Thyroid gland (tissue), 4 donors: ENCODE measurements at regions not wholly inside any gene's neighbourhood (a gene's known extent, or its start where the extent isn't known, plus 50 kb on each side); places are given as distances from the start of the nearest gene placed in this dataset.
"Not testable (repeated sequence)": the region's sequence is repeated elsewhere in the genome, so short reads cannot be mapped to it uniquely, and the experiment has no call there.

Source experiments
- POLR2A ChIP-seq, 2 donors: fragments of 450-650 bp; IDR thresholded peaks; one replicate each; pipeline ENCODE4 v1.6.1; 2017; ENCODE audit warnings: antibody characterized with exemption in 2 of 2, mild to moderate bottlenecking in 2 of 2, moderate library complexity in 1 of 2
- TF ChIP-seq, protein P1 (sequence below), 6 experiments: fragments of 200-600 bp in 3 of 6; fragments of 450-650 bp in 3 of 6; sonication (generic) in 3 of 6; IDR thresholded peaks; one replicate each; pipeline ENCODE4 v1.5.1; 2016 to 2019; ENCODE audit warnings: antibody characterized with exemption in 6 of 6, mild to moderate bottlenecking in 2 of 6, inconsistent platforms in 1 of 6, moderate library complexity in 1 of 6

DNA sequence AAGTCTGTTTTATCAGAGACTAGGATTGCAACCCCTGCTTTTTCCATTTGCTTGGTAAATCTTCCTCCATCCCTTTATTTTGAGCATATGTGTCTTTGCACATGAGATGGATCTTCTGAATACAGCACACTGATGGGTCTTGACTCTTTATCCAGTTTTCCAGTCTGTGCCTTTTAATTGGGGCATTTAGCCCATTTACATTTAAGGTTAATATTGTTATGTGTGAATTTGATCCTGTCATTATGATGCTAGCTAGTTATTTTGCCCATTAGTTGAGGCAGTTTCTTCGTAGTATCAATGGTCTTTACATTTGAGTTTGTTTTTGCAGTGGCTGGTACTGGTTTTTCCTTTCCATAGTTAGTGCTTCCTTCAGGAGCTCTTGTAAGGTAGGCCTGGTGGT lies 120.6 kb upstream of the TNP1 start:
- TF ChIP-seq, protein P1, sequence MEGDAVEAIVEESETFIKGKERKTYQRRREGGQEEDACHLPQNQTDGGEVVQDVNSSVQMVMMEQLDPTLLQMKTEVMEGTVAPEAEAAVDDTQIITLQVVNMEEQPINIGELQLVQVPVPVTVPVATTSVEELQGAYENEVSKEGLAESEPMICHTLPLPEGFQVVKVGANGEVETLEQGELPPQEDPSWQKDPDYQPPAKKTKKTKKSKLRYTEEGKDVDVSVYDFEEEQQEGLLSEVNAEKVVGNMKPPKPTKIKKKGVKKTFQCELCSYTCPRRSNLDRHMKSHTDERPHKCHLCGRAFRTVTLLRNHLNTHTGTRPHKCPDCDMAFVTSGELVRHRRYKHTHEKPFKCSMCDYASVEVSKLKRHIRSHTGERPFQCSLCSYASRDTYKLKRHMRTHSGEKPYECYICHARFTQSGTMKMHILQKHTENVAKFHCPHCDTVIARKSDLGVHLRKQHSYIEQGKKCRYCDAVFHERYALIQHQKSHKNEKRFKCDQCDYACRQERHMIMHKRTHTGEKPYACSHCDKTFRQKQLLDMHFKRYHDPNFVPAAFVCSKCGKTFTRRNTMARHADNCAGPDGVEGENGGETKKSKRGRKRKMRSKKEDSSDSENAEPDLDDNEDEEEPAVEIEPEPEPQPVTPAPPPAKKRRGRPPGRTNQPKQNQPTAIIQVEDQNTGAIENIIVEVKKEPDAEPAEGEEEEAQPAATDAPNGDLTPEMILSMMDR (IDR thresholded peaks at IDR 0.05): not testable (repeated sequence)
- not testable (repeated sequence) for TF ChIP-seq POLR2A (IDR thresholded peaks at IDR 0.05)
